CD14-positive monocyte (primary cell): ENCODE measurements at regions not wholly inside any gene's neighbourhood (a gene's known extent, or its start where the extent isn't known, plus 50 kb on each side); places are given as distances from the start of the nearest gene placed in this dataset.

Experiments used
- DNase-seq, 3 donors: peaks; one replicate each; pipeline ENCODE4 v3.0.0-alpha.2; 2011 to 2022
- H2AFZ ChIP-seq: 2 replicates; pipeline ENCODE4 v1.6.0; 2012; ENCODE audit warnings: mild to moderate bottlenecking, low read depth, low read length, inconsistent platforms; ENCODE audit not compliant: insufficient read depth, poor library complexity, severe bottlenecking
- H3K27ac ChIP-seq, 2 donors: 1 replicate in 1 of 2; 2 replicates in 1 of 2; pipeline ENCODE4 v1.5.1; 2012 to 2013; ENCODE audit warnings: low read length in 2 of 2, control low read depth in 1 of 2, inconsistent platforms in 1 of 2, low read depth in 1 of 2, mild to moderate bottlenecking in 1 of 2
- H3K27me3 ChIP-seq, 2 donors: one replicate each; pipeline versions ENCODE4 v1.6.0 to v1.6.1; 2011 to 2013; ENCODE audit warnings: low read length in 2 of 2; ENCODE audit not compliant: control insufficient read depth in 2 of 2, insufficient read depth in 2 of 2
- H3K36me3 ChIP-seq, 2 donors: replicated peaks in 1 of 2; 1 replicate in 1 of 2; 2 replicates in 1 of 2; pipeline versions ENCODE4 v1.5.1 to v1.6.1; 2012 to 2013; ENCODE audit warnings: low read length in 2 of 2, control low read depth in 1 of 2, inconsistent platforms in 1 of 2, mild to moderate bottlenecking in 1 of 2; ENCODE audit not compliant: insufficient read depth in 2 of 2, control insufficient read depth in 1 of 2
- H3K4me1 ChIP-seq, 2 donors: 1 replicate in 1 of 2; 2 replicates in 1 of 2; pipeline versions ENCODE4 v1.5.1 to v1.6.1; 2012 to 2013; ENCODE audit warnings: low read length in 2 of 2, control low read depth in 1 of 2, inconsistent platforms in 1 of 2, mild to moderate bottlenecking in 1 of 2, moderate library complexity in 1 of 2; ENCODE audit not compliant: insufficient read depth in 2 of 2, control insufficient read depth in 1 of 2
- H3K4me2 ChIP-seq: replicated peaks from 2 replicates; pipeline ENCODE3; 2012; ENCODE audit warnings: low read length, moderate library complexity, mild to moderate bottlenecking; ENCODE audit not compliant: poor library complexity, severe bottlenecking; ENCODE audit errors: extremely low read depth
- H3K4me3 ChIP-seq, 3 experiments: fragments of 200-600 bp in 1 of 3; sonication (generic) in 1 of 3; replicated peaks in 1 of 3; 1 replicate in 2 of 3; 2 replicates in 1 of 3; pipeline ENCODE4 v1.5.1; 2011 to 2013; ENCODE audit warnings: low read length in 3 of 3, mild to moderate bottlenecking in 3 of 3, control low read depth in 2 of 3, low read depth in 2 of 3, inconsistent platforms in 1 of 3, moderate library complexity in 1 of 3
- H3K79me2 ChIP-seq: 2 replicates; pipeline ENCODE4 v1.6.0; 2012; ENCODE audit warnings: mild to moderate bottlenecking, control low read depth, inconsistent platforms, low read length, moderate library complexity; ENCODE audit not compliant: insufficient read depth
- H3K9ac ChIP-seq: 2 replicates; pipeline ENCODE4 v1.6.0; 2017; ENCODE audit warnings: low read length, mild to moderate bottlenecking; ENCODE audit not compliant: insufficient read depth, poor library complexity, severe bottlenecking
- H3K9me3 ChIP-seq, 2 donors: replicated peaks in 1 of 2; 1 replicate in 1 of 2; 2 replicates in 1 of 2; pipeline versions ENCODE4 v1.5.1 to v1.6.1; 2012 to 2013; ENCODE audit warnings: low read length in 2 of 2, control low read depth in 1 of 2; ENCODE audit not compliant: control insufficient read depth in 1 of 2, insufficient read depth in 1 of 2
- H4K20me1 ChIP-seq: 2 replicates; pipeline ENCODE4 v1.6.0; 2012; ENCODE audit warnings: mild to moderate bottlenecking, low read length, control low read depth, moderate library complexity; ENCODE audit not compliant: insufficient read depth
- H3K27ac Mint-ChIP-seq, 7 donors: one replicate each; pipeline ENCODE4 v1.8.0; 2020; ENCODE audit warnings: mild to moderate bottlenecking in 7 of 7, mixed read lengths in 7 of 7, moderate library complexity in 6 of 7, inconsistent platforms in 2 of 7
- H3K27me3 Mint-ChIP-seq, 3 donors: one replicate each; pipeline ENCODE4 v1.8.0; 2021 to 2022; ENCODE audit warnings: low read depth in 3 of 3, mild to moderate bottlenecking in 3 of 3, mixed read lengths in 3 of 3, moderate library complexity in 3 of 3, inconsistent platforms in 1 of 3
- H3K36me3 Mint-ChIP-seq, 2 donors: one replicate each; pipeline ENCODE4 v1.8.0; 2020; ENCODE audit warnings: mixed read lengths in 2 of 2, inconsistent platforms in 1 of 2, mild to moderate bottlenecking in 1 of 2
- H3K4me1 Mint-ChIP-seq: one replicate; pipeline ENCODE4 v1.8.0; 2020; ENCODE audit warnings: mild to moderate bottlenecking, mixed read lengths
- H3K4me3 Mint-ChIP-seq, 2 donors: one replicate each; pipeline ENCODE4 v1.8.0; 2020; ENCODE audit warnings: mild to moderate bottlenecking in 2 of 2, mixed read lengths in 2 of 2, moderate library complexity in 1 of 2
- H3K9me3 Mint-ChIP-seq, 7 donors: one replicate each; pipeline ENCODE4 v1.8.0; 2020 to 2022; ENCODE audit warnings: mixed read lengths in 7 of 7, mild to moderate bottlenecking in 6 of 7, moderate library complexity in 6 of 7, inconsistent platforms in 2 of 7
- WGBS: methylation state at CpG from one replicate; pipeline ENCODE4 v1.1.5; 2013; ENCODE audit warnings: missing lambda C conversion rate; ENCODE audit not compliant: insufficient coverage; 5-methylcytosine and 5-hydroxymethylcytosine counted together
- intact Hi-C, 2 donors: fragments of 100-400 bp; cut with micrococcal nuclease; formaldehyde crosslinking; loops; one replicate each; pipeline versions ENCODE4 v1.15.0 to v1.15.1; 2023
- TF ChIP-seq, protein P1 (sequence below): fragments of 200-600 bp; IDR thresholded peaks from one replicate; pipeline ENCODE4 v1.8.0; 2022; ENCODE audit warnings: antibody characterized with exemption, mild to moderate bottlenecking

DNA sequence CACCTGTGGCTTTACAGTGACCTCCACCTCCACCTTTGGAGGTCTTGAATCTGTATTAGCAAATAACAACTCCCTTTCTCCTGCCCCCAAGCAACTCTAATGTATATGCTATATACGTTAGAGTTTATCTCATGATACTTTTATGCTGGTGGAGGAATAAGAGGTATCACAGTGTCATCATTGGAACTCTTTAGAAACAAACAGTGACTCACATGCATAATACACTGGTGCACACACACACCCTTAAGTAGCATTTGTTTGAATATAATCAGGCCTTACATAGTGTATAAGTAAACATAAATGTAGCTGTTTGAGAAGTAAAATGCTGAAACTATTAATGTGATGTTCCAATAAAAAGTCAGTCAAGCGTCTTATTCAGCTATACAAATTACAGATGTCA is 280.2 kb upstream of the C2CD4B start:
- Histone ChIP-seq H3K4me3 (no peak overlapping the region), H3K27me3 (no peaks in the 10 kb centered on the region), H3K4me2 (no peak overlapping the region), H3K27ac (no peak overlapping the region), H3K9me3 (no peaks in the 10 kb centered on the region), H3K79me2 (no peaks in the 10 kb centered on the region), H3K36me3 (no peaks in the 10 kb centered on the region), H2AFZ (no peak overlapping the region), H4K20me1 (no peaks in the 10 kb centered on the region), H3K4me1 (no peaks in the 10 kb centered on the region), H3K9ac (no peak overlapping the region)
- Mint-ChIP-seq H3K9me3 (no peaks in the 10 kb centered on the region), H3K27ac (no peak overlapping the region), H3K4me3 (no peak overlapping the region), H3K27me3 (peaks cover 0 to 4% (median 2%) of the 10 kb centered on the region in 3 donors), H3K4me1 (no peaks in the 10 kb centered on the region), H3K36me3 (no peaks in the 10 kb centered on the region)
- intact Hi-C loops, result no loop called here
- DNase-seq, result no peak
- TF ChIP-seq, protein P1, sequence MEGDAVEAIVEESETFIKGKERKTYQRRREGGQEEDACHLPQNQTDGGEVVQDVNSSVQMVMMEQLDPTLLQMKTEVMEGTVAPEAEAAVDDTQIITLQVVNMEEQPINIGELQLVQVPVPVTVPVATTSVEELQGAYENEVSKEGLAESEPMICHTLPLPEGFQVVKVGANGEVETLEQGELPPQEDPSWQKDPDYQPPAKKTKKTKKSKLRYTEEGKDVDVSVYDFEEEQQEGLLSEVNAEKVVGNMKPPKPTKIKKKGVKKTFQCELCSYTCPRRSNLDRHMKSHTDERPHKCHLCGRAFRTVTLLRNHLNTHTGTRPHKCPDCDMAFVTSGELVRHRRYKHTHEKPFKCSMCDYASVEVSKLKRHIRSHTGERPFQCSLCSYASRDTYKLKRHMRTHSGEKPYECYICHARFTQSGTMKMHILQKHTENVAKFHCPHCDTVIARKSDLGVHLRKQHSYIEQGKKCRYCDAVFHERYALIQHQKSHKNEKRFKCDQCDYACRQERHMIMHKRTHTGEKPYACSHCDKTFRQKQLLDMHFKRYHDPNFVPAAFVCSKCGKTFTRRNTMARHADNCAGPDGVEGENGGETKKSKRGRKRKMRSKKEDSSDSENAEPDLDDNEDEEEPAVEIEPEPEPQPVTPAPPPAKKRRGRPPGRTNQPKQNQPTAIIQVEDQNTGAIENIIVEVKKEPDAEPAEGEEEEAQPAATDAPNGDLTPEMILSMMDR, result no peak
- WGBS, result no CpG with 5 or more reads among the region's 2 CpGs

DNA sequence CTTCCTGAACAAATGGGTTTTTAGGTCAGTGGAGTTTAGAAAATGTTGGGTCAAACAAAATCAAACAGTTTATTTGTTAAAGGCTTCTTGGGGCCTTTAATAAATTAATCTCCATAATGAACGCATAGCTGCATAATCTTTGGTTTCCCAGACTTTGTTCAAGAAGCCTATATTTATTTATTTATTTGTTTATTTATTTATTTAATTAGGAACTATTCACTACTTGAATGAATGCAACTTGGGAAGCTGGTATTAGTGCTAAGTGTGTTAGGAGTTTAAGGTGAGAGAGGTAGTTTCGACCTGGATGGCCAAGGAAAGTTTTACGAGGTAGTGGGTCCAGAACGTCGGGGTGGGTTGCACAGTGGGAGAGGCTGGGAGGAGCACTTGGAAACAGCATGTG is 281.9 kb upstream of the C2CD4B start:
- Histone ChIP-seq H3K36me3 (no peaks in the 10 kb centered on the region), H3K27ac (no peak overlapping the region), H3K9me3 (no peaks in the 10 kb centered on the region), H3K4me1 (no peaks in the 10 kb centered on the region), H3K9ac (no peak overlapping the region), H3K4me2 (no peak overlapping the region), H4K20me1 (no peaks in the 10 kb centered on the region), H3K27me3 (no peaks in the 10 kb centered on the region), H2AFZ (no peak overlapping the region), H3K4me3 (no peak overlapping the region), H3K79me2 (no peaks in the 10 kb centered on the region)
- Mint-ChIP-seq H3K27ac (no peak overlapping the region), H3K36me3 (no peaks in the 10 kb centered on the region), H3K4me3 (no peak overlapping the region), H3K27me3 (peaks cover 0 to 4% (median 2%) of the 10 kb centered on the region in 3 donors), H3K4me1 (no peaks in the 10 kb centered on the region), H3K9me3 (no peaks in the 10 kb centered on the region)
- TF ChIP-seq, protein P1, result no peak
- no peak for DNase-seq
- 94% methylated on average over 4 of the region's 5 CpGs for WGBS
- intact Hi-C loops, result no loop called here
